ENCODE measurements at regions not wholly inside any gene's neighbourhood (a gene's known extent, or its start where the extent isn't known, plus 50 kb on each side); places are given as distances from the start of the nearest gene placed in this dataset.

DNA sequence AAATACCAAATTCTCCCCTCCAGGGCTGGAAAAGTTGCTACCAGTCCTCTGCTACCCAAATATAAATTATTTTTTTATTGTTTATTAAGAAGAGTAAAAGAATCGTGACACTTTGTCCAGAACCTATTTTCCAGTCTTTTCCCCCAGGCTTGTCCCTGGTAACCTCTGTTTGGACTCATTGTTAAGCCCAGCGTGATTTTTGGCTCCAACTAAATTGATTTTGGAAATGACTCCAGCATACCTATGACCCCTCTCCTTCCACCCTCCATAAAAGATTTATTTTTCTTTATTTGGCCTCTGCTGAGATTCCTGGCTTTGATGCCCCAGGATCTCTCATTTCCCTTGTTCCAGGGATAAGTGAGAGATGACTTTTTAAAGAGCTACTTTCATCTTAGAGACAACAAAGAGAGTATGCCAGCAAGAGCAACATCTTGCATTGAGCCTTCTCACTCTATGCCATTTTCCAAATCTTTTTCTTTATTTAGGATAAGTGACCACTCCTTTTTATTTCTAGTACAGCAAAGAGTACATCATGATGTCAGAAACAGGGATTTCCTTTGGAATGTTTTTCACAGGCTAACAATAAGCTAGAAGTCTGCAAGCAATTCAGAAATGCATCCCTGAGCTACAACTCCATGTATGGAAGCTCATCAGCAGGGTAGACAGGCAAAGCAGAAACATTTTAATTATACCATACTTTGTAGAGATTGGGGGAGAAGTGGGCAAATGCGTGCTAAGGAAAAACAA, 75.8 kb downstream of the DAD1 start:
- H3K27ac Mint-ChIP-seq, result peak overlapping the region; percentile 96
- peaks cover 92% of the 10 kb centered on the region for H3K36me3 Mint-ChIP-seq
- H3K27me3 Mint-ChIP-seq, result no peaks in the 10 kb centered on the region
- peaks cover 86% of the 10 kb centered on the region for H3K4me1 Mint-ChIP-seq
- peak overlapping the region; percentile 80 for H3K4me3 Mint-ChIP-seq
- ATAC-seq, result no peak
- DNase-seq, result no peak
- CTCF ChIA-PET, result interaction anchor here (0.7 to 3.4 kb wide), 7 partner anchors 7 to 44 kb away, joined by 3 to 16 read pairs (median 3); no protein-coding TSS in a partner anchor
- H3K9me3 Mint-ChIP-seq (ENCODE audit: low read depth), result no peaks in the 10 kb centered on the region

DNA sequence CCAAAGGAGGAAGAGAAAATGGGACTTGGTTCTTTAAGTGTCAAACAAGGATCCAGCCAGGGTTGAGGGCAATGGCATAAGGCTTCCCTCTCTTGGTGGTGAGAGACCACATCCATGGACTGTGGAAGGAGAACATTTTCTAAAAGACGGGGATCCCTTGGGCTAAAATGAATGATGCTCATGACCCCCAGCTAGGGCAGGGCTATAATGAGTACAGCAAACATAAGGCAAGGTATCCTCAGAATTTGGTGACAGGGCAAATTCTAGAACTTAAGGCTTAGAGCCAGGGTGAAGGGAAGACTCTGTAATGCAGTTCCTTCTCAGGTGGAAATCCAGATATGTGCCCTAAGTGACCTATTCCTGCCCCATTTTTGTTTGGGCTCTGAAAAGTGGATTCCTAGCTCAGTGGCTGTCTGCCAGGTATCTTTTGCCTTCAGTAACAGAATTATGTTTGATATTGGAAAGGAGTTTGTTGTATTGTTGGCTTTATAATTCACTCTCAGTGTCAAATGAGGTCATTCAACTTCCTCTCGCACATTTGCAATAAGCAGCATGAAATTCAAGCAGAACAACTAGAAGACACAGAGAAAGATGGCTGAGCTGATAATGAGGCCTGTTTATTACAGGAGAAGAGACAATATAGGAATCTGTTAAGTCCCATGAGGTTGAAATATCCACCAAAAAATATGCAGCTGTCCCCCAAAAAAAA, 76.8 kb downstream of the DAD1 start:
- no peak for ATAC-seq
- no peak for DNase-seq
- no peaks in the 10 kb centered on the region for H3K9me3 Mint-ChIP-seq (ENCODE audit: low read depth)
- no peaks in the 10 kb centered on the region for H3K27me3 Mint-ChIP-seq
- H3K27ac Mint-ChIP-seq, result peak overlapping the region; percentile 96
- CTCF ChIA-PET, result interaction anchor here (0.8 to 3.4 kb wide), 3 partner anchors 9 to 19 kb away, joined by 3 to 16 read pairs (median 7); no protein-coding TSS in a partner anchor
- peaks cover 93% of the 10 kb centered on the region for H3K36me3 Mint-ChIP-seq
- peaks cover 85% of the 10 kb centered on the region for H3K4me1 Mint-ChIP-seq
- peak overlapping the region; percentile 80 for H3K4me3 Mint-ChIP-seq

DNA sequence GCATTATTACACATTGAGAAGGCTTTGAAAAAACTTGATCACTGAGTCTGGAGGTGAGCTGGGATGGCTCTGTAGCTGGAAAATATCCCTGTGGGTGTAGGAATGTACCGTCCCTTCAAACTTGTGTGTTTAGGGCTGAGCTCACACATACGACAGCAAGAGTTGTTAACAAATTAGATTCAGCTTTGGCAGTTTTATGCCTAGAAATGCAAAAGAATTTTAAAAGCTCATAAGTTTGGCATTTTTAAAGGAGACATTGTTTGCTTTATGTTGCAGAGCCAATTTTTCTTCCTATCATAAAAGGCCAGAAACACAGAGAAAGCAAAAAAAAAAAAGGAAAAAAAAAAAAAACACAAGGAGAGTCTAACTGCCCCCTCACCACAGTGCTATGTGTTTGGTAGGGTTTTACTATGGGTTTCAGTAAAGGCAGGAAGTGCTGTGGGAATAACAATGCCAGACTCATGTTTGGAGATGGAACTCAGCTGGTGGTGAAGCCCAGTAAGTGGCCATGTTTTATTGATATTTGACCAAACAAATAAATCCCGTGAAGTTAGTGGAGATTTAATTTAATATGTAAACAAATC, 78.4 kb downstream of the DAD1 start:
- ATAC-seq, result no peak
- no peaks in the 10 kb centered on the region for H3K9me3 Mint-ChIP-seq (ENCODE audit: low read depth)
- no peaks in the 10 kb centered on the region for H3K27me3 Mint-ChIP-seq
- peaks cover 94% of the 10 kb centered on the region for H3K36me3 Mint-ChIP-seq
- peak overlapping the region; percentile 96 for H3K27ac Mint-ChIP-seq
- peak overlapping the region; percentile 80 for H3K4me3 Mint-ChIP-seq
- no peak for DNase-seq
- CTCF ChIA-PET, result interaction anchor here (0.7 to 1.6 kb wide), 9 partner anchors 9 to 756 kb away, joined by 3 to 4 read pairs (median 3); no protein-coding TSS in a partner anchor
- peaks cover 85% of the 10 kb centered on the region for H3K4me1 Mint-ChIP-seq

GRCh38 chr14:22509751-22510300, 79.2 kb downstream of the DAD1 start:
- Mint-ChIP-seq H3K27ac (peak overlapping the region; percentile 96), H3K9me3 (ENCODE audit: low read depth) (no peaks in the 10 kb centered on the region), H3K4me1 (peaks cover 82% of the 10 kb centered on the region), H3K36me3 (peaks cover 93% of the 10 kb centered on the region), H3K4me3 (peak overlapping the region; percentile 80), H3K27me3 (no peaks in the 10 kb centered on the region)
- DNase-seq, result no peak
- no peak for ATAC-seq
- CTCF ChIA-PET, result interaction anchor here (0.5 to 1.6 kb wide), 11 partner anchors 10 to 1053 kb away, joined by 3 to 5 read pairs (median 3); no protein-coding TSS in a partner anchor

GRCh38 chr14:22509036-22509709, 79.9 kb downstream of the DAD1 start:
- ATAC-seq (no peak), DNase-seq (no peak)
- peak overlapping the region; percentile 80 for H3K4me3 Mint-ChIP-seq
- CTCF ChIA-PET, result interaction anchor here (1.1 to 2.2 kb wide), 9 partner anchors 9 to 867 kb away, joined by 3 to 6 read pairs (median 4); no protein-coding TSS in a partner anchor
- H3K27ac Mint-ChIP-seq, result peak overlapping the region; percentile 96
- H3K4me1 Mint-ChIP-seq, result peaks cover 79% of the 10 kb centered on the region
- H3K36me3 Mint-ChIP-seq, result peaks cover 89% of the 10 kb centered on the region
- H3K27me3 Mint-ChIP-seq, result no peaks in the 10 kb centered on the region
- no peaks in the 10 kb centered on the region for H3K9me3 Mint-ChIP-seq (ENCODE audit: low read depth)

GRCh38 chr14:22508662-22509035, 80.4 kb downstream of the DAD1 start:
- CTCF ChIA-PET, result interaction anchor here (1.1 to 2.2 kb wide), 7 partner anchors 9 to 866 kb away, joined by 3 to 6 read pairs (median 4); no protein-coding TSS in a partner anchor
- peaks cover 90% of the 10 kb centered on the region for H3K36me3 Mint-ChIP-seq
- no peaks in the 10 kb centered on the region for H3K9me3 Mint-ChIP-seq (ENCODE audit: low read depth)
- peaks cover 74% of the 10 kb centered on the region for H3K4me1 Mint-ChIP-seq
- H3K27ac Mint-ChIP-seq, result peak overlapping the region; percentile 96
- no peaks in the 10 kb centered on the region for H3K27me3 Mint-ChIP-seq
- no peak for ATAC-seq
- H3K4me3 Mint-ChIP-seq, result peak overlapping the region; percentile 80
- DNase-seq, result no peak

- H3K27ac Mint-ChIP-seq, result peak overlapping the region; percentile 96
- DNase-seq, result no peak
- H3K9me3 Mint-ChIP-seq (ENCODE audit: low read depth), result no peaks in the 10 kb centered on the region
- H3K4me3 Mint-ChIP-seq, result peak overlapping the region; percentile 80
- no peaks in the 10 kb centered on the region for H3K27me3 Mint-ChIP-seq
- peaks cover 71% of the 10 kb centered on the region for H3K4me1 Mint-ChIP-seq
- H3K36me3 Mint-ChIP-seq, result peaks cover 90% of the 10 kb centered on the region
- ATAC-seq, result no peak
- CTCF ChIA-PET, result interaction anchor here (1.1 to 2.2 kb wide), 7 partner anchors 10 to 785 kb away, joined by 3 to 6 read pairs (median 4); no protein-coding TSS in a partner anchor
Measured at GRCh38 chr14:22508150-22508457, 80.9 kb downstream of the DAD1 start.

- peaks cover 63% of the 10 kb centered on the region for H3K4me1 Mint-ChIP-seq
- DNase-seq, result no peak
Measured at GRCh38 chr14:22506778-22507351, 82.2 kb downstream of the DAD1 start.

GRCh38 chr14:22506378-22506710, 82.7 kb downstream of the DAD1 start:
- Mint-ChIP-seq H3K4me1 (peaks cover 60% of the 10 kb centered on the region), H3K36me3 (peaks cover 92% of the 10 kb centered on the region), H3K27ac (peak overlapping the region; percentile 96), H3K4me3 (peak overlapping the region; percentile 80), H3K9me3 (ENCODE audit: low read depth) (no peaks in the 10 kb centered on the region), H3K27me3 (no peaks in the 10 kb centered on the region)
- DNase-seq (no peak), ATAC-seq (no peak)
- CTCF ChIA-PET, result interaction anchor here (1.0 to 1.3 kb wide), 4 partner anchors 8 to 50 kb away, joined by 3 to 4 read pairs (median 3); no protein-coding TSS in a partner anchor

More at GRCh38 chr14:22506778-22507351, 82.2 kb downstream of the DAD1 start:
- Mint-ChIP-seq H3K27ac (peak overlapping the region; percentile 96), H3K4me3 (peak overlapping the region; percentile 80), H3K27me3 (no peaks in the 10 kb centered on the region), H3K9me3 (ENCODE audit: low read depth) (no peaks in the 10 kb centered on the region), H3K36me3 (peaks cover 91% of the 10 kb centered on the region)
- CTCF ChIA-PET, result interaction anchor here (0.7 to 2.2 kb wide), 10 partner anchors 7 to 783 kb away, joined by 3 to 6 read pairs (median 3); no protein-coding TSS in a partner anchor
- peak; percentile 43 for ATAC-seq

- no peaks in the 10 kb centered on the region for H3K9me3 Mint-ChIP-seq (ENCODE audit: low read depth)
- H3K27me3 Mint-ChIP-seq, result no peaks in the 10 kb centered on the region
- H3K4me1 Mint-ChIP-seq, result peaks cover 56% of the 10 kb centered on the region
- CTCF ChIA-PET, result interaction anchor here (1.0 to 1.3 kb wide), 6 partner anchors 8 to 64 kb away, joined by 3 to 4 read pairs (median 3); no protein-coding TSS in a partner anchor
- H3K4me3 Mint-ChIP-seq, result peak overlapping the region; percentile 80
- peak overlapping the region; percentile 96 for H3K27ac Mint-ChIP-seq
- peak; percentile 41 for ATAC-seq
- H3K36me3 Mint-ChIP-seq, result peaks cover 92% of the 10 kb centered on the region
- DNase-seq, result no peak
Measured at GRCh38 chr14:22505697-22506377, 83.2 kb downstream of the DAD1 start.

- peak overlapping the region; percentile 96 for H3K27ac Mint-ChIP-seq
- no peak for ATAC-seq
- H3K36me3 Mint-ChIP-seq, result peaks cover 92% of the 10 kb centered on the region
- CTCF ChIA-PET, result interaction anchor here (1.0 to 1.3 kb wide), 6 partner anchors 9 to 65 kb away, joined by 3 to 4 read pairs (median 3); no protein-coding TSS in a partner anchor
- peak overlapping the region; percentile 80 for H3K4me3 Mint-ChIP-seq
- no peaks in the 10 kb centered on the region for H3K9me3 Mint-ChIP-seq (ENCODE audit: low read depth)
- no peak for DNase-seq
- H3K27me3 Mint-ChIP-seq, result no peaks in the 10 kb centered on the region
- H3K4me1 Mint-ChIP-seq, result peaks cover 55% of the 10 kb centered on the region
Measured at GRCh38 chr14:22505309-22505696, 83.7 kb downstream of the DAD1 start.

DNA sequence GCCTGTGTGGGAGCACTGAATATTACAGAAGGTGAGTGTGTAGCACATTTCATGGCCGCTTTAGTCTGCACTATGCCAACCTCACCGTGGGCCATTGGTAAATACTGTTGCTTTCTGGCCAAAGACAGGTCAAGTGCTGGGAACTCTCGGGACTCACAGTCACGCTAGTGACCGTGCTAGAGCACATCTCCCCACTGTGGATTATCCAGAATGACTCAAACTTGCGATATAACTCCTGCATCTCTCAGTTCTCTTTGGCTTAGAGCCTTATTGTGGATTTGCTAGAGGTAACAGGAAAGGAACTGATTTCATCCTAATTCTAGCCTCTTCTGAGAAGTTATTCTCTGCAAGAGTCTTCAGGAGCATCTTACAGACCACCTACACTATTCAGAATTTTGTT, 86.5 kb downstream of the DAD1 start:
- Mint-ChIP-seq H3K9me3 (ENCODE audit: low read depth) (no peaks in the 10 kb centered on the region), H3K36me3 (peaks cover 91% of the 10 kb centered on the region), H3K4me3 (peak overlapping the region; percentile 87), H3K4me1 (peaks cover 44% of the 10 kb centered on the region), H3K27ac (peak overlapping the region; percentile 92), H3K27me3 (no peaks in the 10 kb centered on the region)
- DNase-seq, result no peak
- no peak for ATAC-seq
- CTCF ChIA-PET, result interaction anchor here (1.2 to 1.3 kb wide), 2 partner anchors 67 to 505 kb away, joined by 3 to 4 read pairs; no protein-coding TSS in a partner anchor

Measured in activated CD8-positive, alpha-beta memory T cell treated with anti-CD3 and anti-CD28 coated beads, Interleukin-2, amount 10 ng/mL, durations not matched to agents 7 days and 5 days (primary cell).